WTC11 (cell line): ENCODE measurements at regions not wholly inside any gene's neighbourhood (a gene's known extent, or its start where the extent isn't known, plus 50 kb on each side); places are given as distances from the start of the nearest gene placed in this dataset.

Experiments
- ATAC-seq: fragments of 200-7000 bp; cut with Tn5 transposase; 2 replicates; pipeline ENCODE4 v1.10.0; 2021; ENCODE audit warnings: mild to moderate bottlenecking, moderate library complexity
- CTCF ChIA-PET: fragments of 300-600 bp; sonication (Branson Sonifier 250); formaldehyde crosslinking; loops from one replicate; lab custom pipeline; 2021; ENCODE audit warnings: antibody characterized with exemption; lab: Charles Lee
- POLR2A ChIA-PET: fragments of 350-600 bp; sonication (Branson Sonifier 250); formaldehyde crosslinking; loops from one replicate; lab custom pipeline; 2021; ENCODE audit warnings: antibody characterized with exemption; lab: Charles Lee
- DNase-seq: peaks from one replicate; pipeline ENCODE4 v3.0.0; 2021; ENCODE audit warnings: low spot score
- H3K27ac Mint-ChIP-seq: 2 replicates; pipeline ENCODE4 v1.8.0; 2021; ENCODE audit warnings: mixed read lengths
- H3K27me3 Mint-ChIP-seq: 2 replicates; pipeline ENCODE4 v1.8.0; 2021; ENCODE audit warnings: low read depth, mild to moderate bottlenecking, moderate library complexity, mixed read lengths
- H3K36me3 Mint-ChIP-seq: 2 replicates; pipeline ENCODE4 v1.8.0; 2021; ENCODE audit warnings: mixed read lengths
- H3K4me1 Mint-ChIP-seq: 2 replicates; pipeline ENCODE4 v1.8.0; 2022; ENCODE audit warnings: mixed read lengths
- H3K4me3 Mint-ChIP-seq: 2 replicates; pipeline ENCODE4 v1.8.0; 2021; ENCODE audit warnings: mild to moderate bottlenecking, moderate library complexity, mixed read lengths
- H3K9me3 Mint-ChIP-seq: 2 replicates; pipeline ENCODE4 v1.8.0; 2021; ENCODE audit warnings: mixed read lengths
- ATF1 ChIP-seq: sonication (generic); formaldehyde crosslinking; IDR thresholded peaks from 2 replicates; pipeline ENCODE4 v1.8.1; 2023; ENCODE audit warnings: mild to moderate bottlenecking, moderate library complexity, missing genetic modification reagents
- CBFB ChIP-seq: sonication (generic); formaldehyde crosslinking; IDR thresholded peaks from 2 replicates; pipeline ENCODE4 v1.8.1; 2022; ENCODE audit warnings: mild to moderate bottlenecking, low read depth, missing genetic modification reagents
- CREB1 ChIP-seq: sonication (generic); formaldehyde crosslinking; IDR thresholded peaks from 2 replicates; pipeline ENCODE4 v1.8.0; 2023; ENCODE audit warnings: mild to moderate bottlenecking, missing genetic modification reagents
- FOXP1 ChIP-seq: sonication (generic); formaldehyde crosslinking; IDR thresholded peaks from 2 replicates; pipeline ENCODE4 v1.8.0; 2022; ENCODE audit warnings: missing genetic modification reagents, mild to moderate bottlenecking, moderate library complexity, borderline replicate concordance
- NFATC4 ChIP-seq: fragments of 250-450 bp; sonication (Bioruptor Pico); IDR thresholded peaks from 2 replicates; pipeline ENCODE4 v1.9.0; 2021; ENCODE audit warnings: mild to moderate bottlenecking
- NFYB ChIP-seq: sonication (generic); formaldehyde crosslinking; conservative IDR thresholded peaks from 2 replicates; pipeline ENCODE4 v1.8.0; 2022; ENCODE audit warnings: low read depth, missing genetic modification reagents
- RELA ChIP-seq: sonication (generic); formaldehyde crosslinking; IDR thresholded peaks from 2 replicates; pipeline ENCODE4 v1.8.1; 2022; ENCODE audit warnings: missing genetic modification reagents, mild to moderate bottlenecking, borderline replicate concordance
- SOX15 ChIP-seq: fragments of 250-450 bp; sonication (Bioruptor Pico); IDR thresholded peaks from 2 replicates; pipeline ENCODE4 v1.9.0; 2021; ENCODE audit warnings: mild to moderate bottlenecking
- ZNF671 ChIP-seq: fragments of 250-450 bp; sonication (Bioruptor Pico); IDR thresholded peaks from 2 replicates; pipeline ENCODE4 v1.8.0; 2021; ENCODE audit warnings: mild to moderate bottlenecking
- TF ChIP-seq, protein P1 (sequence below): sonication (generic); formaldehyde crosslinking; IDR thresholded peaks from 2 replicates; pipeline ENCODE4 v1.8.0; 2022; ENCODE audit warnings: mild to moderate bottlenecking, missing genetic modification reagents
- TF ChIP-seq, protein P2 (sequence below): sonication (generic); formaldehyde crosslinking; IDR thresholded peaks from 2 replicates; pipeline ENCODE4 v1.8.0; 2022; ENCODE audit warnings: mild to moderate bottlenecking, missing genetic modification reagents
- TF ChIP-seq, protein P3 (sequence below): fragments of 250-450 bp; sonication (Bioruptor Pico); IDR thresholded peaks from 2 replicates; pipeline ENCODE4 v1.9.0; 2021; ENCODE audit warnings: mild to moderate bottlenecking
- TF ChIP-seq, protein P4 (sequence below): sonication (generic); formaldehyde crosslinking; IDR thresholded peaks from 2 replicates; pipeline ENCODE4 v1.8.1; 2022; ENCODE audit warnings: low read depth, mild to moderate bottlenecking, moderate library complexity, missing genetic modification reagents, borderline replicate concordance
- TF ChIP-seq, protein P5 (sequence below): sonication (generic); formaldehyde crosslinking; IDR thresholded peaks from 2 replicates; pipeline ENCODE4 v1.8.1; 2023; ENCODE audit warnings: mild to moderate bottlenecking, moderate library complexity, missing genetic modification reagents
- TF ChIP-seq, protein P6 (sequence below): sonication (generic); formaldehyde crosslinking; IDR thresholded peaks from 2 replicates; pipeline ENCODE4 v1.8.0; 2023; ENCODE audit warnings: missing genetic modification reagents, mild to moderate bottlenecking, borderline replicate concordance

DNA sequence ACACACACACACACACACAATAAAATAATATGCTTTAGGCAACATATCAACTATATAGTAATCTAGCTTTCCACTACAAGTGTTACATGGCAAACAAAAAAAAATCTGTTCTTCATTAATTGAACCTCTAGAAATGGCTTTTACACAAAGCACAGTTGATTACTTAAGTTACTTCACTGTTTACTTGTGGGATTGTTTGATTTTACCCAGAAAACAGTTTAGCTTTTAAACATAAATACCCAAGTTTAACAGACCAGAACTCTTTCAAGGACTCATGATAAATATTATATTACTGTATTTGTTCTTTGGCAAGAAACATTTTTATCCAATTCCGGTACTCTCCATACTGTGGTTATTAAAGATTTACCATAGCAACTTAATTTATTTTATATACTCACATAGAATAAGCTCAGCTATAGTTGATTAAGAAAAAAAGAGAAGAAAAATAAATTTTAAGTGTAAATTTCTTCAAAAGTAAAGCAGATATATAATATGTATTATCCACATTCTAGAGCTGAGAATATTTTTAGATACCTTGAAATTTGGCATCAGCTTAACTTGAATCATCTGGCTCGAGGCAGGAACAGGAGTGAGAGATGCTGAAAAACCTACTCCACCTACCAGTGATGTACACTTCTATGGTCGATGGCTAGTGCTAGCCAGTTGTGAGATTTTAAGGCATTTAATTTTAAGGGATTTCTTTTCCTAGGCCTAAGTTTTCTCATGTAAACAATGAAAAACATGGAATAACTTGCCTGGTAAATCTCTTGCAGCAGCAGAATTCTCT is 126.0 kb downstream of the BTG1 start (continued):
- TF ChIP-seq, protein P1, sequence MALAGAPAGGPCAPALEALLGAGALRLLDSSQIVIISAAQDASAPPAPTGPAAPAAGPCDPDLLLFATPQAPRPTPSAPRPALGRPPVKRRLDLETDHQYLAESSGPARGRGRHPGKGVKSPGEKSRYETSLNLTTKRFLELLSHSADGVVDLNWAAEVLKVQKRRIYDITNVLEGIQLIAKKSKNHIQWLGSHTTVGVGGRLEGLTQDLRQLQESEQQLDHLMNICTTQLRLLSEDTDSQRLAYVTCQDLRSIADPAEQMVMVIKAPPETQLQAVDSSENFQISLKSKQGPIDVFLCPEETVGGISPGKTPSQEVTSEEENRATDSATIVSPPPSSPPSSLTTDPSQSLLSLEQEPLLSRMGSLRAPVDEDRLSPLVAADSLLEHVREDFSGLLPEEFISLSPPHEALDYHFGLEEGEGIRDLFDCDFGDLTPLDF (CRISPR knock-in tag): no peak

DNA sequence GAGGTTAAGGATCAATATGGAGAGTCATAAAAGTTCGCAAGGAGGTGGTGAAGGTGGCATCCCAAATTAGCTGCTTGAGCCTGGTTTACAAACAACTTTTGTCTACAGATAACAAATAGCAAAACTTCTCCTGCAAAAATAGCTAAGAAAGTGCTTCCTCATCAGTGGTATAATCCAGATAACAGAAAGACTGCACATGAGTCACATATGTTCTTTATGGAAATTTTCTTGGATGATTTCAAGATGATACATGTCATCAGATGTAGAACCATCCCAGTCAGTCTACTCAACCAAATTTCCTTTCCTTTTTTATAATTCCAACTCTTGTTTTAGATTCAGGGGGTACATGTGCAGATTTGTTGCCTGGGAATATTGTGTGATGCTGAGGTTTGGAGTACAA is 133.0 kb downstream of the BTG1 start:
- CTCF ChIA-PET: no interaction called here
- POLR2A ChIA-PET: no interaction called here
- H3K27me3 Mint-ChIP-seq: no peaks in the 10 kb centered on the region
- TF ChIP-seq SOX15 (CRISPR knock-in tag): no peak
- TF ChIP-seq, protein P2, sequence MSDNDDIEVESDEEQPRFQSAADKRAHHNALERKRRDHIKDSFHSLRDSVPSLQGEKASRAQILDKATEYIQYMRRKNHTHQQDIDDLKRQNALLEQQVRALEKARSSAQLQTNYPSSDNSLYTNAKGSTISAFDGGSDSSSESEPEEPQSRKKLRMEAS: no peak
- TF ChIP-seq, protein P3, sequence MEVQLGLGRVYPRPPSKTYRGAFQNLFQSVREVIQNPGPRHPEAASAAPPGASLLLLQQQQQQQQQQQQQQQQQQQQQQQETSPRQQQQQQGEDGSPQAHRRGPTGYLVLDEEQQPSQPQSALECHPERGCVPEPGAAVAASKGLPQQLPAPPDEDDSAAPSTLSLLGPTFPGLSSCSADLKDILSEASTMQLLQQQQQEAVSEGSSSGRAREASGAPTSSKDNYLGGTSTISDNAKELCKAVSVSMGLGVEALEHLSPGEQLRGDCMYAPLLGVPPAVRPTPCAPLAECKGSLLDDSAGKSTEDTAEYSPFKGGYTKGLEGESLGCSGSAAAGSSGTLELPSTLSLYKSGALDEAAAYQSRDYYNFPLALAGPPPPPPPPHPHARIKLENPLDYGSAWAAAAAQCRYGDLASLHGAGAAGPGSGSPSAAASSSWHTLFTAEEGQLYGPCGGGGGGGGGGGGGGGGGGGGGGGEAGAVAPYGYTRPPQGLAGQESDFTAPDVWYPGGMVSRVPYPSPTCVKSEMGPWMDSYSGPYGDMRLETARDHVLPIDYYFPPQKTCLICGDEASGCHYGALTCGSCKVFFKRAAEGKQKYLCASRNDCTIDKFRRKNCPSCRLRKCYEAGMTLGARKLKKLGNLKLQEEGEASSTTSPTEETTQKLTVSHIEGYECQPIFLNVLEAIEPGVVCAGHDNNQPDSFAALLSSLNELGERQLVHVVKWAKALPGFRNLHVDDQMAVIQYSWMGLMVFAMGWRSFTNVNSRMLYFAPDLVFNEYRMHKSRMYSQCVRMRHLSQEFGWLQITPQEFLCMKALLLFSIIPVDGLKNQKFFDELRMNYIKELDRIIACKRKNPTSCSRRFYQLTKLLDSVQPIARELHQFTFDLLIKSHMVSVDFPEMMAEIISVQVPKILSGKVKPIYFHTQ: no peak
- no peak for TF ChIP-seq CBFB
- TF ChIP-seq, protein P4, sequence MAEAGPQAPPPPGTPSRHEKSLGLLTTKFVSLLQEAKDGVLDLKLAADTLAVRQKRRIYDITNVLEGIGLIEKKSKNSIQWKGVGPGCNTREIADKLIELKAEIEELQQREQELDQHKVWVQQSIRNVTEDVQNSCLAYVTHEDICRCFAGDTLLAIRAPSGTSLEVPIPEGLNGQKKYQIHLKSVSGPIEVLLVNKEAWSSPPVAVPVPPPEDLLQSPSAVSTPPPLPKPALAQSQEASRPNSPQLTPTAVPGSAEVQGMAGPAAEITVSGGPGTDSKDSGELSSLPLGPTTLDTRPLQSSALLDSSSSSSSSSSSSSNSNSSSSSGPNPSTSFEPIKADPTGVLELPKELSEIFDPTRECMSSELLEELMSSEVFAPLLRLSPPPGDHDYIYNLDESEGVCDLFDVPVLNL (CRISPR knock-in tag): no peak
- no peak for TF ChIP-seq NFYB (CRISPR knock-in tag)
- TF ChIP-seq, protein P5, sequence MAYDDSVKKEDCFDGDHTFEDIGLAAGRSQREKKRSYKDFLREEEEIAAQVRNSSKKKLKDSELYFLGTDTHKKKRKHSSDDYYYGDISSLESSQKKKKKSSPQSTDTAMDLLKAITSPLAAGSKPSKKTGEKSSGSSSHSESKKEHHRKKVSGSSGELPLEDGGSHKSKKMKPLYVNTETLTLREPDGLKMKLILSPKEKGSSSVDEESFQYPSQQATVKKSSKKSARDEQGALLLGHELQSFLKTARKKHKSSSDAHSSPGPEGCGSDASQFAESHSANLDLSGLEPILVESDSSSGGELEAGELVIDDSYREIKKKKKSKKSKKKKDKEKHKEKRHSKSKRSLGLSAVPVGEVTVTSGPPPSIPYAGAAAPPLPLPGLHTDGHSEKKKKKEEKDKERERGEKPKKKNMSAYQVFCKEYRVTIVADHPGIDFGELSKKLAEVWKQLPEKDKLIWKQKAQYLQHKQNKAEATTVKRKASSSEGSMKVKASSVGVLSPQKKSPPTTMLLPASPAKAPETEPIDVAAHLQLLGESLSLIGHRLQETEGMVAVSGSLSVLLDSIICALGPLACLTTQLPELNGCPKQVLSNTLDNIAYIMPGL (CRISPR knock-in tag): no peak
- no peak for TF ChIP-seq CREB1
- TF ChIP-seq FOXP1 (CRISPR knock-in tag): no peak
- TF ChIP-seq, all 79 proteins: peak for 0
- H3K4me3 Mint-ChIP-seq: no peak overlapping the region
- no peaks in the 10 kb centered on the region; the same call in 1 of the 2 replicates for H3K36me3 Mint-ChIP-seq
- DNase-seq (no peak), ATAC-seq (no peak)
- H3K4me1 Mint-ChIP-seq: peaks cover 8% of the 10 kb centered on the region
- H3K27ac Mint-ChIP-seq: no peak overlapping the region
- H3K9me3 Mint-ChIP-seq: peaks cover 24% of the 10 kb centered on the region

DNA sequence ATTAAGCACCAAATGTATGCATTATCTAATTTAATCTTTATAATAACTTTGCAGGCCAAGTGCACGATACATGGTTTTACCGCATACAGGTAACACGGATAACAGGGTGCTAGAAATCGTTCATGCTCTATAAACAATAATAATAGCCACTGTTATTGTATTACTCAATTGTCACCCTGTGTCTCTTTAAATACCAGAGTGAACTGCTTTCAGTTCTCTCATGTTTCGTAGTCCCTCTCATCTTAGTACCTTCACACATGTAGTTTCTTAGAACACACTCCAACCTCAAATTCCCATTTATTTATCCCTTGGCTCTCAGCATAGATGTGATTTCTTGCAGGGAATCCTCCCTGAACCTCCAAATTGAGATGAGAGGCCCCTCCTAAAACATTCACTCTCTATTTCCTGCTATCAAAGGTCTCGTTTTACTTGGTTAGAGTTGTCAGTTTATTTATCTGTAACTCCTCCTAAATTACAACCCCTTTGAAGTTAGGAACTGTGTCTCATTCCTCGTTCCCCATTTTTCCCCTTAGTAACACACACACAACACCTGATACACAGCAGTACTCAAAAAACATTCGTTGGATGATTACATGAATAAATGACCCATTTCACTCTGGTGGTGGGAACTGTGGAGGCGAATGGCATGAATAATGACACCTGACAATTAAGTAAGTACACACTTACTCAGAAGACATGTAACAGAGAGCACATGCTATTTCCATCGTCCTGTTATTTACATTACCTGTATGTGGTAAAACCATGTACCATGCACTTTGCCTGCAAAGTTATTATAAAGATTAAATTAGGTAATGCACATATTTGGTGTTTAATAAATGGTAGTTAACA is 134.6 kb downstream of the BTG1 start:
- H3K4me1 Mint-ChIP-seq: peaks cover 11% of the 10 kb centered on the region
- no peak overlapping the region for H3K27ac Mint-ChIP-seq
- no peaks in the 10 kb centered on the region for H3K36me3 Mint-ChIP-seq
- no peaks in the 10 kb centered on the region for H3K27me3 Mint-ChIP-seq
- H3K4me3 Mint-ChIP-seq: no peak overlapping the region
- no peak for DNase-seq
- ATAC-seq: no peak
- CTCF ChIA-PET: no interaction called here
- POLR2A ChIA-PET: interaction anchor here (0.6 kb wide), 1 partner anchor 12 kb away, joined by 4 read pairs; no protein-coding TSS in a partner anchor
- peaks cover 15% of the 10 kb centered on the region for H3K9me3 Mint-ChIP-seq
- TF ChIP-seq, protein P3: no peak
- TF ChIP-seq, protein P6, sequence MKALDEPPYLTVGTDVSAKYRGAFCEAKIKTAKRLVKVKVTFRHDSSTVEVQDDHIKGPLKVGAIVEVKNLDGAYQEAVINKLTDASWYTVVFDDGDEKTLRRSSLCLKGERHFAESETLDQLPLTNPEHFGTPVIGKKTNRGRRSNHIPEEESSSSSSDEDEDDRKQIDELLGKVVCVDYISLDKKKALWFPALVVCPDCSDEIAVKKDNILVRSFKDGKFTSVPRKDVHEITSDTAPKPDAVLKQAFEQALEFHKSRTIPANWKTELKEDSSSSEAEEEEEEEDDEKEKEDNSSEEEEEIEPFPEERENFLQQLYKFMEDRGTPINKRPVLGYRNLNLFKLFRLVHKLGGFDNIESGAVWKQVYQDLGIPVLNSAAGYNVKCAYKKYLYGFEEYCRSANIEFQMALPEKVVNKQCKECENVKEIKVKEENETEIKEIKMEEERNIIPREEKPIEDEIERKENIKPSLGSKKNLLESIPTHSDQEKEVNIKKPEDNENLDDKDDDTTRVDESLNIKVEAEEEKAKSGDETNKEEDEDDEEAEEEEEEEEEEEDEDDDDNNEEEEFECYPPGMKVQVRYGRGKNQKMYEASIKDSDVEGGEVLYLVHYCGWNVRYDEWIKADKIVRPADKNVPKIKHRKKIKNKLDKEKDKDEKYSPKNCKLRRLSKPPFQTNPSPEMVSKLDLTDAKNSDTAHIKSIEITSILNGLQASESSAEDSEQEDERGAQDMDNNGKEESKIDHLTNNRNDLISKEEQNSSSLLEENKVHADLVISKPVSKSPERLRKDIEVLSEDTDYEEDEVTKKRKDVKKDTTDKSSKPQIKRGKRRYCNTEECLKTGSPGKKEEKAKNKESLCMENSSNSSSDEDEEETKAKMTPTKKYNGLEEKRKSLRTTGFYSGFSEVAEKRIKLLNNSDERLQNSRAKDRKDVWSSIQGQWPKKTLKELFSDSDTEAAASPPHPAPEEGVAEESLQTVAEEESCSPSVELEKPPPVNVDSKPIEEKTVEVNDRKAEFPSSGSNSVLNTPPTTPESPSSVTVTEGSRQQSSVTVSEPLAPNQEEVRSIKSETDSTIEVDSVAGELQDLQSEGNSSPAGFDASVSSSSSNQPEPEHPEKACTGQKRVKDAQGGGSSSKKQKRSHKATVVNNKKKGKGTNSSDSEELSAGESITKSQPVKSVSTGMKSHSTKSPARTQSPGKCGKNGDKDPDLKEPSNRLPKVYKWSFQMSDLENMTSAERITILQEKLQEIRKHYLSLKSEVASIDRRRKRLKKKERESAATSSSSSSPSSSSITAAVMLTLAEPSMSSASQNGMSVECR (CRISPR knock-in tag): no peak
- TF ChIP-seq NFATC4 (CRISPR knock-in tag) (no peak), ZNF671 (CRISPR knock-in tag) (no peak), RELA (no peak), ATF1 (CRISPR knock-in tag) (no peak)
